ENCODE measurements at regions not wholly inside any gene's neighbourhood (a gene's known extent, or its start where the extent isn't known, plus 50 kb on each side); places are given as distances from the start of the nearest gene placed in this dataset.

GRCh38 chr5:87562068-87562467, 149.3 kb upstream of the CCNH start:
- no peaks in the 10 kb centered on the region; the same call in 1 of the 2 replicates for H3K9me2 ChIP-seq (ENCODE audit: insufficient read depth)
- DNase-seq (ENCODE audit: low spot score): no peak
- Mint-ChIP-seq H3K9me3 (no peaks in the 10 kb centered on the region; the same call in 2 of the 3 replicates), H3K27ac (no peak overlapping the region), H3K27me3 (ENCODE audit: insufficient read depth, low read depth, poor library complexity) (no peaks in the 10 kb centered on the region), H3K4me3 (no peak overlapping the region), H3K36me3 (ENCODE audit: low read depth) (no peaks in the 10 kb centered on the region), H3K4me1 (no peaks in the 10 kb centered on the region)
- H2AFZ ChIP-seq: no peak overlapping the region
- no peaks in the 10 kb centered on the region for H4K20me1 ChIP-seq (replicated peaks; ENCODE audit: insufficient read depth)
- no peaks in the 10 kb centered on the region for H3K27me3 ChIP-seq (ENCODE audit: insufficient read depth)
- TF ChIP-seq JUNB (IDR thresholded peaks at IDR 0.05; ENCODE audit: unreplicated experiment): no peak
- TF ChIP-seq ZNF331 (CRISPR knock-in tag; IDR thresholded peaks at IDR 0.05; ENCODE audit: low read depth): no peak
- no peak for TF ChIP-seq POLR2AphosphoS5 (IDR thresholded peaks at IDR 0.05; ENCODE audit: low read depth)
- TF ChIP-seq, protein P1, sequence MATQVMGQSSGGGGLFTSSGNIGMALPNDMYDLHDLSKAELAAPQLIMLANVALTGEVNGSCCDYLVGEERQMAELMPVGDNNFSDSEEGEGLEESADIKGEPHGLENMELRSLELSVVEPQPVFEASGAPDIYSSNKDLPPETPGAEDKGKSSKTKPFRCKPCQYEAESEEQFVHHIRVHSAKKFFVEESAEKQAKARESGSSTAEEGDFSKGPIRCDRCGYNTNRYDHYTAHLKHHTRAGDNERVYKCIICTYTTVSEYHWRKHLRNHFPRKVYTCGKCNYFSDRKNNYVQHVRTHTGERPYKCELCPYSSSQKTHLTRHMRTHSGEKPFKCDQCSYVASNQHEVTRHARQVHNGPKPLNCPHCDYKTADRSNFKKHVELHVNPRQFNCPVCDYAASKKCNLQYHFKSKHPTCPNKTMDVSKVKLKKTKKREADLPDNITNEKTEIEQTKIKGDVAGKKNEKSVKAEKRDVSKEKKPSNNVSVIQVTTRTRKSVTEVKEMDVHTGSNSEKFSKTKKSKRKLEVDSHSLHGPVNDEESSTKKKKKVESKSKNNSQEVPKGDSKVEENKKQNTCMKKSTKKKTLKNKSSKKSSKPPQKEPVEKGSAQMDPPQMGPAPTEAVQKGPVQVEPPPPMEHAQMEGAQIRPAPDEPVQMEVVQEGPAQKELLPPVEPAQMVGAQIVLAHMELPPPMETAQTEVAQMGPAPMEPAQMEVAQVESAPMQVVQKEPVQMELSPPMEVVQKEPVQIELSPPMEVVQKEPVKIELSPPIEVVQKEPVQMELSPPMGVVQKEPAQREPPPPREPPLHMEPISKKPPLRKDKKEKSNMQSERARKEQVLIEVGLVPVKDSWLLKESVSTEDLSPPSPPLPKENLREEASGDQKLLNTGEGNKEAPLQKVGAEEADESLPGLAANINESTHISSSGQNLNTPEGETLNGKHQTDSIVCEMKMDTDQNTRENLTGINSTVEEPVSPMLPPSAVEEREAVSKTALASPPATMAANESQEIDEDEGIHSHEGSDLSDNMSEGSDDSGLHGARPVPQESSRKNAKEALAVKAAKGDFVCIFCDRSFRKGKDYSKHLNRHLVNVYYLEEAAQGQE (IDR thresholded peaks at IDR 0.05; ENCODE audit: unreplicated experiment): no peak
- no peak for TF ChIP-seq ZNF114 (CRISPR knock-in tag; IDR thresholded peaks at IDR 0.05)
- TF ChIP-seq EZH2phosphoT487 (IDR thresholded peaks at IDR 0.05; ENCODE audit: unreplicated experiment): no peak
- no peak for TF ChIP-seq EZH2 (IDR thresholded peaks at IDR 0.05; ENCODE audit: low read depth, unreplicated experiment)
- TF ChIP-seq STAT1 (IDR thresholded peaks at IDR 0.05; ENCODE audit: unreplicated experiment): no peak
- H3K27ac ChIP-seq (ENCODE audit: low read depth): no peak overlapping the region
- no peaks in the 10 kb centered on the region for H3F3A ChIP-seq (replicated peaks; ENCODE audit: low read depth)
- no peaks in the 10 kb centered on the region for H3K79me2 ChIP-seq (replicated peaks; ENCODE audit: insufficient read depth)
- H3K4me3 ChIP-seq: no peak overlapping the region
- ATAC-seq: no peak
- no peaks in the 10 kb centered on the region for H3K4me1 ChIP-seq (ENCODE audit: insufficient read depth)
- no peaks in the 10 kb centered on the region for H3K36me3 ChIP-seq (ENCODE audit: insufficient read depth)
- H3K4me2 ChIP-seq: no peak overlapping the region

DNA sequence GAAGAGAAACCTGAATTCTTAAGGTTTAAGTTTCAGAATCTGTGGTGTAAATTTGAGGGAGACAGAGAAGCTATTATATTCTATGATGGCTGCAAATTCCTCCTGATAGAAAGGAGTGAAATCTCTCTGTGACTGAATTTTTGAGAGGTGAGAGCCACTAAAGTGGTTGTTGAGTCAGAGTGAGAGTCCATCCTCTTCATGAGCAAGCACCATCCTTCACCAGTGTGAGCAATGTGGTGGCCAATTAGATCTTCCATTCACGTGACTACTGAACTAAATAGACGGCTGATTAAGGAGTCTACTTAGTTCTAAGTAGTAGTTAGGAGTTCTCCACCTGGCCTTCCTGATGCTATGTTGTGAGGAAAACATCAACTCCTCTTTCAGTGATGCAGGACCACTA, 147.8 kb upstream of the CCNH start:
- Histone ChIP-seq H3K27me3 (ENCODE audit: insufficient read depth) (no peaks in the 10 kb centered on the region), H3K4me2 (no peak overlapping the region), H3K9me2 (ENCODE audit: insufficient read depth) (peaks cover 3% of the 10 kb centered on the region; the same call in 1 of the 2 replicates), H3K79me2 (replicated peaks; ENCODE audit: insufficient read depth) (no peaks in the 10 kb centered on the region), H2AFZ (no peak overlapping the region), H3K27ac (ENCODE audit: low read depth) (no peak overlapping the region), H3K4me3 (no peak overlapping the region), H3F3A (replicated peaks; ENCODE audit: low read depth) (no peaks in the 10 kb centered on the region), H4K20me1 (replicated peaks; ENCODE audit: insufficient read depth) (no peaks in the 10 kb centered on the region), H3K4me1 (ENCODE audit: insufficient read depth) (no peaks in the 10 kb centered on the region), H3K36me3 (ENCODE audit: insufficient read depth) (no peaks in the 10 kb centered on the region)
- Mint-ChIP-seq H3K4me1 (no peaks in the 10 kb centered on the region), H3K36me3 (ENCODE audit: low read depth) (no peaks in the 10 kb centered on the region), H3K4me3 (no peak overlapping the region), H3K27ac (no peak overlapping the region), H3K9me3 (no peaks in the 10 kb centered on the region; the same call in 2 of the 3 replicates), H3K27me3 (ENCODE audit: insufficient read depth, low read depth, poor library complexity) (no peaks in the 10 kb centered on the region)
- ATAC-seq: no peak
- no peak for TF ChIP-seq CREB1 (CRISPR knock-in tag; IDR thresholded peaks at IDR 0.05; ENCODE audit: low read depth)
- no peak for TF ChIP-seq ZNF331 (CRISPR knock-in tag; IDR thresholded peaks at IDR 0.05; ENCODE audit: low read depth)
- no peak for DNase-seq (ENCODE audit: low spot score)

Measured in GM23338 (cell line).